ENCODE measurements at regions not wholly inside any gene's neighbourhood (a gene's known extent, or its start where the extent isn't known, plus 50 kb on each side); places are given as distances from the start of the nearest gene placed in this dataset.

DNA sequence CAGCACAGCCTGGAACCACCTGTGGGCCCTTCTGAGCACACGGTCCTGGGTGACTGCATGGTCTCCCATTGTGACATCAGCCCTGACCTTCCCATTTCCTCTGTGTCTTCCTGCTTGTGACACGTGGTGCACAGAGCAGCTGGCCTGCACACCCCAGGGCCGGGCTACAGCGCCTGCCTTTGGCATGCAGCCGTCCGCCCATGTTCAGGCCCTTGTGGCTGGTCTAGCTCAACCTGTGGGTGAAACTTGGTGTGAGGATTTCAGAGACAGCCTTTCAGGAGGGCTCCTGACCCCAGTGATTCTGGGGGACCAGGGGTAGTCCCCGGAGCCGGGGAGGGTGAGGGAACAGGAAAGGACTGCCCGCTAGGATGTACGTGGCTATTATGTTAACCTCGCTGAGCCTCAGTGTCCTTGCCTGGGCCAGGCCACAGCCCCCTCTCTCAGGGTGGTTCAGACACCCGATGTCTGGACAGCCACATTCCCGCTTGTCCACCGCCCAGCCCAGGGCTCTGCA lies 284.8 kb upstream of the HS6ST1 start:
- DNase-seq (ENCODE audit: low spot score) (no peak), FAIRE-seq (no peak), ATAC-seq (peak; percentile 43)
- H3K4me1 ChIP-seq (ENCODE audit: insufficient read depth, low read length), result no peaks in the 10 kb centered on the region
- H3K36me3 ChIP-seq (replicated peaks in 1 of 2; ENCODE audit: control insufficient read depth in 1 of 2, insufficient read depth in 2 of 2, low read length in 2 of 2), result no peaks in the 10 kb centered on the region
- H3K27ac ChIP-seq (ENCODE audit: extremely low read length, insufficient read depth, low read length), result no peak overlapping the region
- ChIA-PET POLR2A (no interaction called here), CTCF (ENCODE audit: low intra/inter-chr PET ratio, low total read pairs) (no interaction called here)
- intact Hi-C loops (cut with micrococcal nuclease; ENCODE audit: unreplicated experiment) (no loop called here), in situ Hi-C loops (cut with HindIII; ENCODE audit: extremely low pct_ligation_motif_present, low pct_unique_long_range_greater_than_20kb) (no loop called here)
- H3K79me2 ChIP-seq (ENCODE audit: insufficient read depth, low read length), result no peaks in the 10 kb centered on the region
- 36% methylated on average over 13 of the region's 14 CpGs for WGBS (ENCODE audit: low lambda C conversion rate)
- no peaks in the 10 kb centered on the region for H3K9me3 ChIP-seq (ENCODE audit: low read length)
- H4K20me1 ChIP-seq (ENCODE audit: insufficient read depth, low read length), result no peaks in the 10 kb centered on the region
- no peak overlapping the region for H3K4me3 ChIP-seq (replicated peaks in 1 of 3; ENCODE audit: insufficient read depth in 1 of 3, low read depth in 2 of 3, low read length in 3 of 3)
- no peak overlapping the region for H3K4me2 ChIP-seq (ENCODE audit: low read depth, low read length)
- BruUV-seq (replicated peaks), result no TSS peak
- H2AFZ ChIP-seq (ENCODE audit: low read length), result no peak overlapping the region
- peaks cover 5 to 32% of the 10 kb centered on the region in 2 experiments; a peak in 4 of 5 replicates for H3K27me3 ChIP-seq (ENCODE audit: control insufficient read depth in 1 of 2, insufficient read depth in 2 of 2, low read length in 2 of 2)
- no peak overlapping the region for H3K9ac ChIP-seq (ENCODE audit: insufficient read depth, low read depth, low read length)
- TF ChIP-seq, protein P1, sequence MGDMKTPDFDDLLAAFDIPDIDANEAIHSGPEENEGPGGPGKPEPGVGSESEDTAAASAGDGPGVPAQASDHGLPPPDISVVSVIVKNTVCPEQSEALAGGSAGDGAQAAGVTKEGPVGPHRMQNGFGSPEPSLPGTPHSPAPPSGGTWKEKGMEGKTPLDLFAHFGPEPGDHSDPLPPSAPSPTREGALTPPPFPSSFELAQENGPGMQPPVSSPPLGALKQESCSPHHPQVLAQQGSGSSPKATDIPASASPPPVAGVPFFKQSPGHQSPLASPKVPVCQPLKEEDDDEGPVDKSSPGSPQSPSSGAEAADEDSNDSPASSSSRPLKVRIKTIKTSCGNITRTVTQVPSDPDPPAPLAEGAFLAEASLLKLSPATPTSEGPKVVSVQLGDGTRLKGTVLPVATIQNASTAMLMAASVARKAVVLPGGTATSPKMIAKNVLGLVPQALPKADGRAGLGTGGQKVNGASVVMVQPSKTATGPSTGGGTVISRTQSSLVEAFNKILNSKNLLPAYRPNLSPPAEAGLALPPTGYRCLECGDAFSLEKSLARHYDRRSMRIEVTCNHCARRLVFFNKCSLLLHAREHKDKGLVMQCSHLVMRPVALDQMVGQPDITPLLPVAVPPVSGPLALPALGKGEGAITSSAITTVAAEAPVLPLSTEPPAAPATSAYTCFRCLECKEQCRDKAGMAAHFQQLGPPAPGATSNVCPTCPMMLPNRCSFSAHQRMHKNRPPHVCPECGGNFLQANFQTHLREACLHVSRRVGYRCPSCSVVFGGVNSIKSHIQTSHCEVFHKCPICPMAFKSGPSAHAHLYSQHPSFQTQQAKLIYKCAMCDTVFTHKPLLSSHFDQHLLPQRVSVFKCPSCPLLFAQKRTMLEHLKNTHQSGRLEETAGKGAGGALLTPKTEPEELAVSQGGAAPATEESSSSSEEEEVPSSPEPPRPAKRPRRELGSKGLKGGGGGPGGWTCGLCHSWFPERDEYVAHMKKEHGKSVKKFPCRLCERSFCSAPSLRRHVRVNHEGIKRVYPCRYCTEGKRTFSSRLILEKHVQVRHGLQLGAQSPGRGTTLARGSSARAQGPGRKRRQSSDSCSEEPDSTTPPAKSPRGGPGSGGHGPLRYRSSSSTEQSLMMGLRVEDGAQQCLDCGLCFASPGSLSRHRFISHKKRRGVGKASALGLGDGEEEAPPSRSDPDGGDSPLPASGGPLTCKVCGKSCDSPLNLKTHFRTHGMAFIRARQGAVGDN (CRISPR knock-in tag; IDR thresholded peaks at IDR 0.05), result peak; percentile 24; the same call in 1 of the 2 replicates
- TF ChIP-seq ZFX (CRISPR knock-in tag; IDR thresholded peaks at IDR 0.05; ENCODE audit: low read depth) (no peak), ZNF33A (CRISPR knock-in tag; IDR thresholded peaks at IDR 0.05; ENCODE audit: borderline replicate concordance) (no peak), ZEB1 (IDR thresholded peaks at IDR 0.05; ENCODE audit: insufficient replicate concordance, low read depth) (no peak), ZC3H13 (CRISPR knock-in tag; IDR thresholded peaks at IDR 0.05) (no peak), NONO (IDR thresholded peaks at IDR 0.05) (no peak), NONO (CRISPR knock-in tag; conservative IDR thresholded peaks at IDR 0.05) (no peak), KAT8 (CRISPR knock-in tag; IDR thresholded peaks at IDR 0.05) (no peak), ARNT2 (CRISPR knock-in tag; IDR thresholded peaks at IDR 0.05; ENCODE audit: low read depth) (no peak), ZNF337 (CRISPR knock-in tag; IDR thresholded peaks at IDR 0.05; ENCODE audit: borderline replicate concordance, low read depth) (no peak), ZNF382 (CRISPR knock-in tag; IDR thresholded peaks at IDR 0.05; ENCODE audit: borderline replicate concordance) (no peak), ZNF850 (CRISPR knock-in tag; conservative IDR thresholded peaks at IDR 0.05) (no peak), MEIS1 (CRISPR knock-in tag; IDR thresholded peaks at IDR 0.05; ENCODE audit: borderline replicate concordance) (no peak)
- TF ChIP-seq, protein P2, sequence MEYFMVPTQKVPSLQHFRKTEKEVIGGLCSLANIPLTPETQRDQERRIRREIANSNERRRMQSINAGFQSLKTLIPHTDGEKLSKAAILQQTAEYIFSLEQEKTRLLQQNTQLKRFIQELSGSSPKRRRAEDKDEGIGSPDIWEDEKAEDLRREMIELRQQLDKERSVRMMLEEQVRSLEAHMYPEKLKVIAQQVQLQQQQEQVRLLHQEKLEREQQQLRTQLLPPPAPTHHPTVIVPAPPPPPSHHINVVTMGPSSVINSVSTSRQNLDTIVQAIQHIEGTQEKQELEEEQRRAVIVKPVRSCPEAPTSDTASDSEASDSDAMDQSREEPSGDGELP (IDR thresholded peaks at IDR 0.05; ENCODE audit: borderline replicate concordance, low read depth), result no peak
- TF ChIP-seq, protein P3, sequence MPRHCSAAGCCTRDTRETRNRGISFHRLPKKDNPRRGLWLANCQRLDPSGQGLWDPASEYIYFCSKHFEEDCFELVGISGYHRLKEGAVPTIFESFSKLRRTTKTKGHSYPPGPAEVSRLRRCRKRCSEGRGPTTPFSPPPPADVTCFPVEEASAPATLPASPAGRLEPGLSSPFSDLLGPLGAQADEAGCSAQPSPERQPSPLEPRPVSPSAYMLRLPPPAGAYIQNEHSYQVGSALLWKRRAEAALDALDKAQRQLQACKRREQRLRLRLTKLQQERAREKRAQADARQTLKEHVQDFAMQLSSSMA (CRISPR knock-in tag; IDR thresholded peaks at IDR 0.05), result no peak
- TF ChIP-seq, protein P4, sequence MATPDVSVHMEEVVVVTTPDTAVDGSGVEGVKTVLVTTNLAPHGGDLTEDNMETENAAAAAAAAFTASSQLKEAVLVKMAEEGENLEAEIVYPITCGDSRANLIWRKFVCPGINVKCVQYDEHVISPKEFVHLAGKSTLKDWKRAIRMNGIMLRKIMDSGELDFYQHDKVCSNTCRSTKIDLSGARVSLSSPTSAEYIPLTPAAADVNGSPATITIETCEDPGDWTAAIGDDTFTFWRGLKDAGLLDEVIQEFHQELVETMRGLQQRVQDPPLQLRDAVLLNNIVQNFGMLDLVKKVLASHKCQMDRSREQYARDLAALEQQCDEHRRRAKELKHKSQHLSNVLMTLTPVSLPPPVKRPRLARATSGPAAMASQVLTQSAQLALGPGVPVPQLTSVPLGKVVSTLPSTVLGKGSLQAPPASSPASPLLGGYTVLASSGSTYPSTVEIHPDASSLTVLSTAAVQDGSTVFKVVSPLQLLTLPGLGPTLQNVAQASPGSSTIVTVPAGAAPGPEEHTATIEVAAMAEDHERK (CRISPR knock-in tag; IDR thresholded peaks at IDR 0.05; ENCODE audit: low read depth), result no peak
- TF ChIP-seq, protein P5, sequence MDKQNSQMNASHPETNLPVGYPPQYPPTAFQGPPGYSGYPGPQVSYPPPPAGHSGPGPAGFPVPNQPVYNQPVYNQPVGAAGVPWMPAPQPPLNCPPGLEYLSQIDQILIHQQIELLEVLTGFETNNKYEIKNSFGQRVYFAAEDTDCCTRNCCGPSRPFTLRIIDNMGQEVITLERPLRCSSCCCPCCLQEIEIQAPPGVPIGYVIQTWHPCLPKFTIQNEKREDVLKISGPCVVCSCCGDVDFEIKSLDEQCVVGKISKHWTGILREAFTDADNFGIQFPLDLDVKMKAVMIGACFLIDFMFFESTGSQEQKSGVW (CRISPR knock-in tag; IDR thresholded peaks at IDR 0.05; ENCODE audit: borderline replicate concordance), result no peak
